GM19467 (cell line): ENCODE measurements at regions not wholly inside any gene's neighbourhood (a gene's known extent, or its start where the extent isn't known, plus 50 kb on each side); places are given as distances from the start of the nearest gene placed in this dataset.
"Not testable (repeated sequence)": the region's sequence is repeated elsewhere in the genome, so short reads cannot be mapped to it uniquely, and the experiment has no call there.

ENCODE experiments used
- ATAC-seq: cut with Tn5 transposase; IDR thresholded peaks from one replicate; pipeline ENCODE4 v1.9.1; 2021; ENCODE audit warnings: mild to moderate bottlenecking, moderate library complexity; ENCODE audit not compliant: unreplicated experiment

- ATAC-seq: no peak
Observed at GRCh38 chr1:169044971-169045370, 61.5 kb upstream of the ATP1B1 start.

- ATAC-seq: no peak
Observed at GRCh38 chr1:169046671-169047070, 59.8 kb upstream of the ATP1B1 start.

DNA sequence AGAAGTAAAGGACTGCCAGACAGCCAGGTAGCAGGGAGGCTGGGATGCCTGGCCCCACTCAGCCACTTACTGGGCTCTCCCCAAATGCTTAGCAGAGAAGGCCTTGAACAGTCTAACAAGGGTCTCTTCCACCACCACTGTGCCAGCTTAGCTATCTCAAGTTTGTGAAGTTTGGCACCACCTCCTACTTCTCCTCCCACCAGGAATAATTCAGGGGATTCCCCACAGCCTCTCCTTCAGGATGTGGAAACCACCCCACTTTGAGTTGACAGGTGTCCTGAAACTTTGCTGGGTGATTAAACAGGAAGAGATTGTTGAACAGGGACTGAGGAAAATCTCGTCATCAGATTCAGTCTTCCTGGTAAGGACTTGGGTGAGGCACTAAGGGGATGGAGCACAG, 59.4 kb upstream of the ATP1B1 start:
- ATAC-seq: no peak

DNA sequence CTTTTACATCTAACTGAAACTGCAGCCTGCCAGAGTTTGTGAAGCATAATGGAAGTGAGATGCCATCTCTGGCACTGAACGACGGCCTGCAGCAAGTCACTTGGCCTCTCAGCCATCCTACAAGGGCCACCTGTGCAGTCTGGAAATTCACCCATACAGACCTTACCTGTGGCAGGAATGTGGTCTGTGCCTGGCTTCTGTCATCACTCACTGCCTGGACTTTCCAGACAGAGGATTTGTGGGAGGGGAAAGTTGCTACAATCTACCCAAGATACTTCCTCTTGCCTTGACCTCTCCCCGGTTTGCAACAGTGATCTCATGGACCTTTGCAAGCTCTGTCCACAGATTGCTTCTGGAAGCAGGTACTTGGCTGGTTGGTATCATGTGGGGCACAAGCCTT, 58.4 kb upstream of the ATP1B1 start:
- ATAC-seq: no peak

GRCh38 chr1:169049258-169049938, 57.1 kb upstream of the ATP1B1 start:
- ATAC-seq: no peak

DNA sequence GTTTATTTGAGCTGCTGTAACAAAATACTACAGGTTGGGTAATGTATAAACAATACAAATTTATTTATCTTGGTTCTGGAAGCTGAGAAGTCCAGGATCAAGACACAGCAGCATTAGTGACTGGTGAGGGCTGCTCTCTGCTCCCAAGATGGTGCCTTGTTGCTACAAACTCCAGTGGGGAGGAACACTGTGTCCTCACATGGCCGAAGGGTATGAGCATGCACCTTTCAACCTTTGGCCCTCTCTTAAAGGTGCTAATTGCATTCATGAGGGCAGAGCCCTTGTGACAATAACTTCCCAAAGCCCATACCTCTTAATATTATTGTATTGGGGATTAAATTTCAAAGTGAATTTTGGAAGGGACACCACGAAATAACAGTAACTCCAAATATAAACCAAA, 55.3 kb upstream of the ATP1B1 start:
- ATAC-seq: no peak

DNA sequence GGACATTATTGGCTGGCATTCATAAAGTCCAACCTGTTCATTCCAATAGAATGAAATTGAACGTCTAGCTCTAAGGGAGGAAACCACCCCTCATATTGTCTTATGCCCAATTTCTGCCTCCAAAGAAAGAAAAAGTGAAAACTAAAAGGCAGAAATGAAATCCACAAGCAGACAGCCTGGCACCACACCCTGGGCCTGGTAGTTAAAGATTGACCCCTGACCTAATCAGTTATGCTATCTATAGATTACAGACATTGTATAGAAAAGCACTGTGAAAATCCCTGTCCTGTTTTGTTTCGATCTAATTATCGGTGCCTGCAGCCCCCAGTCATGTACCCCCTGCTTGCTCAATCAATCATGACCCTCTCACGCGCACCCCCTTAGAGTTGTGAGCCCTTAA, 54.3 kb upstream of the ATP1B1 start:
- not testable (repeated sequence) for ATAC-seq

GRCh38 chr1:169052727-169053126, 53.8 kb upstream of the ATP1B1 start:
- no peak for ATAC-seq

GRCh38 chr1:169053196-169053595, 53.3 kb upstream of the ATP1B1 start:
- no peak for ATAC-seq
